A673 (cell line): ENCODE measurements at regions not wholly inside any gene's neighbourhood (a gene's known extent, or its start where the extent isn't known, plus 50 kb on each side); places are given as distances from the start of the nearest gene placed in this dataset.

Source experiments
- BruUV-seq: library from RNA; stranded (reverse); fragments of 400-500 nt; replicated peaks from 2 replicates; lab custom pipeline; 2021; lab: Mats Ljungman, UMichigan
- CTCF ChIA-PET: fragments of 300-600 bp; sonication (Branson Sonifier 250); formaldehyde crosslinking; loops from one replicate; lab custom pipeline; 2022; ENCODE audit warnings: antibody characterized with exemption; lab: Charles Lee
- POLR2A ChIA-PET: fragments of 300-600 bp; sonication (Branson Sonifier 250); formaldehyde crosslinking; loops from one replicate; lab custom pipeline; 2022; ENCODE audit warnings: antibody characterized with exemption; ENCODE audit not compliant: low non-redundant PET; lab: Charles Lee
- DNase-seq: peaks from one replicate; pipeline ENCODE4 v3.0.0-alpha.2; 2015; ENCODE audit warnings: low spot score
- H3K27ac ChIP-seq: fragments of 200-600 bp; sonication (generic); 2 replicates; pipeline ENCODE4 v1.5.1; 2016; ENCODE audit warnings: mixed run types, low read depth, mild to moderate bottlenecking, mixed read lengths, antibody characterized with exemption, low read length; ENCODE audit not compliant: poor library complexity, severe bottlenecking
- H3K27me3 ChIP-seq: fragments of 200-600 bp; sonication (generic); replicated peaks from 2 replicates; pipeline ENCODE4 v1.6.1; 2017; ENCODE audit warnings: mixed run types, low read depth, mild to moderate bottlenecking, mixed read lengths, antibody characterized with exemption, low read length; ENCODE audit not compliant: insufficient read depth, poor library complexity
- H3K36me3 ChIP-seq: fragments of 200-600 bp; sonication (generic); 2 replicates; pipeline ENCODE4 v1.6.1; 2016; ENCODE audit warnings: mixed run types, mild to moderate bottlenecking, mixed read lengths, antibody characterized with exemption, low read length; ENCODE audit not compliant: insufficient read depth, poor library complexity, severe bottlenecking
- H3K4me1 ChIP-seq: fragments of 200-600 bp; sonication (generic); 2 replicates; pipeline ENCODE4 v1.6.1; 2017; ENCODE audit warnings: mixed run types, mild to moderate bottlenecking, mixed read lengths, antibody characterized with exemption, low read length; ENCODE audit not compliant: insufficient read depth, poor library complexity, severe bottlenecking
- H3K4me3 ChIP-seq: fragments of 200-600 bp; sonication (generic); 2 replicates; pipeline ENCODE4 v1.5.1; 2016; ENCODE audit warnings: low read depth, mixed run types, mild to moderate bottlenecking, mixed read lengths, low read length; ENCODE audit not compliant: poor library complexity, severe bottlenecking
- H3K9me3 ChIP-seq: fragments of 200-600 bp; sonication (generic); 2 replicates; pipeline ENCODE4 v1.6.1; 2016; ENCODE audit warnings: mixed run types, low read depth, mild to moderate bottlenecking, mixed read lengths, antibody characterized with exemption, low read length; ENCODE audit not compliant: poor library complexity, severe bottlenecking
- EZH2 ChIP-seq: fragments of 200-600 bp; sonication (generic); IDR thresholded peaks from 2 replicates; pipeline ENCODE4 v1.6.1; 2017; ENCODE audit warnings: borderline replicate concordance, low read depth, mild to moderate bottlenecking, mixed read lengths, antibody characterized with exemption, low read length; ENCODE audit not compliant: poor library complexity, severe bottlenecking
- intact Hi-C: fragments of 100-400 bp; cut with micrococcal nuclease; formaldehyde crosslinking; loops from one replicate; pipeline ENCODE4 v1.10.0; 2022; ENCODE audit not compliant: unreplicated experiment
- TF ChIP-seq, protein P1 (sequence below): fragments of 300-800, 200-600 bp; sonication (generic); conservative IDR thresholded peaks from 2 replicates; pipeline ENCODE4 v1.5.1; 2017; ENCODE audit warnings: low read depth, mild to moderate bottlenecking, antibody characterized with exemption, low read length, moderate library complexity, mixed read lengths

DNA sequence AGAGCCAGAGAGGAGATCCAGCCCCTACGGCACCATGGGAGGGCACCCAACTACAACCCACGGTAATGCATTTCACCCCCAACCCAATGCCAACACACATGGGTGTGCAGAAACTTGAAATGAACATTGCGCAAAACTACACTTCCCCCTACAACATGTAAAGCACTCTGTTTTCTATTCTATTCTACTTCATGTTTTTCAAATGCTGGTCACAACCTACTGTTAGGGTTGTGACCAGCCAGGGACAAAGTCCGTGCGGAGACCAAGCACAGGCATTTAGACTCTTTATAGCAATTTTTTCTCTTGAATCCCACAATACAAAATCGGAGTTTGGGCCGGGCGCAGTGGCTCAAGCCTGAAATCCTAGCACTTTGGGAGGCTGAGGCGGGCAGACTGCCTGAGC, 90.6 kb downstream of the MRPL14 start:
- Histone ChIP-seq H3K4me1 (peaks cover 26% of the 10 kb centered on the region), H3K27me3 (no peaks in the 10 kb centered on the region), H3K36me3 (no peaks in the 10 kb centered on the region), H3K27ac (no peak overlapping the region), H3K9me3 (no peaks in the 10 kb centered on the region), H3K4me3 (no peak overlapping the region)
- TF ChIP-seq EZH2 = no peak
- TF ChIP-seq, protein P1, sequence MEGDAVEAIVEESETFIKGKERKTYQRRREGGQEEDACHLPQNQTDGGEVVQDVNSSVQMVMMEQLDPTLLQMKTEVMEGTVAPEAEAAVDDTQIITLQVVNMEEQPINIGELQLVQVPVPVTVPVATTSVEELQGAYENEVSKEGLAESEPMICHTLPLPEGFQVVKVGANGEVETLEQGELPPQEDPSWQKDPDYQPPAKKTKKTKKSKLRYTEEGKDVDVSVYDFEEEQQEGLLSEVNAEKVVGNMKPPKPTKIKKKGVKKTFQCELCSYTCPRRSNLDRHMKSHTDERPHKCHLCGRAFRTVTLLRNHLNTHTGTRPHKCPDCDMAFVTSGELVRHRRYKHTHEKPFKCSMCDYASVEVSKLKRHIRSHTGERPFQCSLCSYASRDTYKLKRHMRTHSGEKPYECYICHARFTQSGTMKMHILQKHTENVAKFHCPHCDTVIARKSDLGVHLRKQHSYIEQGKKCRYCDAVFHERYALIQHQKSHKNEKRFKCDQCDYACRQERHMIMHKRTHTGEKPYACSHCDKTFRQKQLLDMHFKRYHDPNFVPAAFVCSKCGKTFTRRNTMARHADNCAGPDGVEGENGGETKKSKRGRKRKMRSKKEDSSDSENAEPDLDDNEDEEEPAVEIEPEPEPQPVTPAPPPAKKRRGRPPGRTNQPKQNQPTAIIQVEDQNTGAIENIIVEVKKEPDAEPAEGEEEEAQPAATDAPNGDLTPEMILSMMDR = no peak
- no TSS peak for BruUV-seq
- no peak for DNase-seq
- intact Hi-C loops = no loop called here
- ChIA-PET CTCF (no interaction called here), POLR2A (no interaction called here)

DNA sequence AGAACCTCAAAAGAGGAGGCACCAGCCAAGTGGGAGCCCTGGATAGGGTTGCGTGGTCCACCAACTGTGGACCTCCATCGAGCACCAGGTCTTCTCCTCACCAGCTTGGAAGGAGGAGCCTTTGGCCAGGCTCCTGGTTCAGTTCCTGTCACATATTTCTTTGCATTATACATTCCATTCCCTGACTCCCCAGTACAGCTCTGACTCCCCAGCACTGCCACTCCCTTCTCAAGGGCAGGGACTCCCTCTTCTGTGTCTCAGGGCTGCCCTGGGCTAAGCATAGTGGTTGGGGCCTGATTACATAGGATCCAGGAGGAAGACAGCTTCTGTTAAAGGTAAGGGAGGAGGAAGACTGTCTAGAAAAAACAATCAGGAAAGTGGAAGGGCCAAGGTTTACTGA, 91.1 kb downstream of the MRPL14 start:
- no TSS peak for BruUV-seq

DNA sequence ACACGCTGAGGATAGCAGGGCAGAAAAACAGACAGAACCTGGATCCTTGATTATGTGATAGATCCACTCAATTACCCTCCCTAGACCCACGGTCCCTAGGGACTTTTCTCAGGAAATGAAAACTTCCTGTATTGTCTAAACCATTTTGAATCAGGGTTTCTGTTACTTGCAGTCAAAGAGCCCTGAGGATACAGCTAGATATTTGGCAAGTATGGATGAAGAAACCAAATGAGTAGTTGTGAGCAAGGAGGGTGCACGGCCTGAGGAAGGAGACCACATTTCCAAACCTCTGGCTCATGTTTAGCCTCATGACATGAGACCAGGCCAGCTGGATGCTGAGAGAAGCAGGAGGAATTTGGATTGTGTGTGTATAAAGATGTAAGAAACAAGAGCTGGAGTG, 91.6 kb downstream of the MRPL14 start:
- TF ChIP-seq EZH2 = no peak
- TF ChIP-seq, protein P1 = no peak
- Histone ChIP-seq H3K9me3 (no peaks in the 10 kb centered on the region), H3K36me3 (no peaks in the 10 kb centered on the region), H3K27me3 (no peaks in the 10 kb centered on the region), H3K4me3 (no peak overlapping the region), H3K4me1 (peaks cover 19% of the 10 kb centered on the region), H3K27ac (peak overlapping the region; percentile 34)
- BruUV-seq = no TSS peak
- DNase-seq = peak; percentile 90
- intact Hi-C loops = no loop called here
- CTCF ChIA-PET = no interaction called here
- POLR2A ChIA-PET = no interaction called here

More for the DNA sequence above, 91.1 kb downstream of the MRPL14 start:
- DNase-seq = no peak
- Histone ChIP-seq H3K9me3 (no peaks in the 10 kb centered on the region), H3K4me3 (no peak overlapping the region), H3K36me3 (no peaks in the 10 kb centered on the region), H3K27me3 (no peaks in the 10 kb centered on the region), H3K27ac (peak overlapping the region; percentile 34), H3K4me1 (peaks cover 21% of the 10 kb centered on the region)
- ChIA-PET CTCF (no interaction called here), POLR2A (no interaction called here)
- TF ChIP-seq EZH2 = no peak
- TF ChIP-seq, protein P1 = no peak
- intact Hi-C loops = no loop called here
